ENCODE measurements at regions not wholly inside any gene's neighbourhood (a gene's known extent, or its start where the extent isn't known, plus 50 kb on each side); places are given as distances from the start of the nearest gene placed in this dataset.

- no peak for DNase-seq
- H3K4me3 ChIP-seq (ENCODE audit: low read depth in 1 of 3, low read length in 3 of 3), result no peak overlapping the region
- no peak overlapping the region for H3K27ac ChIP-seq (ENCODE audit: low read depth in 1 of 3, low read length in 2 of 3)
- no peaks in the 10 kb centered on the region for H3K9me3 ChIP-seq (ENCODE audit: control insufficient read depth in 2 of 2, insufficient read depth in 1 of 2, low read depth in 1 of 2, low read length in 1 of 2)
- no peaks in the 10 kb centered on the region for H3K36me3 ChIP-seq (ENCODE audit: control insufficient read depth in 3 of 3, insufficient read depth in 2 of 3, low read depth in 1 of 3, low read length in 3 of 3)
- H3K27me3 ChIP-seq (ENCODE audit: control insufficient read depth in 3 of 3, insufficient read depth in 3 of 3, low read length in 3 of 3), result no peaks in the 10 kb centered on the region
- H3K4me1 ChIP-seq (ENCODE audit: control insufficient read depth in 3 of 3, insufficient read depth in 2 of 3, low read depth in 1 of 3, low read length in 2 of 3), result no peaks in the 10 kb centered on the region
- 54 to 59% (median 58%) methylated on average over 3 of the region's 3 CpGs for WGBS, 3 donors
- FAIRE-seq, result no peak
These were observed 431.7 kb upstream of the CTNND2 start for GRCh38 chr5:12335938-12336337.

GRCh38 chr5:12332480-12332879, 428.2 kb upstream of the CTNND2 start:
- Histone ChIP-seq H3K36me3 (ENCODE audit: control insufficient read depth in 3 of 3, insufficient read depth in 2 of 3, low read depth in 1 of 3, low read length in 3 of 3) (no peaks in the 10 kb centered on the region), H3K27ac (ENCODE audit: low read depth in 1 of 3, low read length in 2 of 3) (no peak overlapping the region), H3K4me1 (ENCODE audit: control insufficient read depth in 3 of 3, insufficient read depth in 2 of 3, low read depth in 1 of 3, low read length in 2 of 3) (no peaks in the 10 kb centered on the region), H3K4me3 (ENCODE audit: low read depth in 1 of 3, low read length in 3 of 3) (no peak overlapping the region), H3K27me3 (ENCODE audit: control insufficient read depth in 3 of 3, insufficient read depth in 3 of 3, low read length in 3 of 3) (no peaks in the 10 kb centered on the region), H3K9me3 (ENCODE audit: control insufficient read depth in 2 of 2, insufficient read depth in 1 of 2, low read depth in 1 of 2, low read length in 1 of 2) (no peaks in the 10 kb centered on the region)
- DNase-seq, result no peak
- FAIRE-seq, result no peak
- 34 to 52% (median 49%) methylated on average over 3 of the region's 3 CpGs for WGBS, 3 donors

- Histone ChIP-seq H3K36me3 (ENCODE audit: control insufficient read depth in 3 of 3, insufficient read depth in 2 of 3, low read depth in 1 of 3, low read length in 3 of 3) (no peaks in the 10 kb centered on the region), H3K27ac (ENCODE audit: low read depth in 1 of 3, low read length in 2 of 3) (no peak overlapping the region), H3K4me1 (ENCODE audit: control insufficient read depth in 3 of 3, insufficient read depth in 2 of 3, low read depth in 1 of 3, low read length in 2 of 3) (no peaks in the 10 kb centered on the region), H3K27me3 (ENCODE audit: control insufficient read depth in 3 of 3, insufficient read depth in 3 of 3, low read length in 3 of 3) (no peaks in the 10 kb centered on the region), H3K4me3 (ENCODE audit: low read depth in 1 of 3, low read length in 3 of 3) (no peak overlapping the region), H3K9me3 (ENCODE audit: control insufficient read depth in 2 of 2, insufficient read depth in 1 of 2, low read depth in 1 of 2, low read length in 1 of 2) (no peaks in the 10 kb centered on the region)
- DNase-seq (no peak), FAIRE-seq (no peak)
- 71 to 74% (median 72%) methylated on average over 9 of the region's 9 CpGs for WGBS, 3 donors
These were observed 426.8 kb upstream of the CTNND2 start for GRCh38 chr5:12330993-12331588.

- Histone ChIP-seq H3K27me3 (ENCODE audit: control insufficient read depth in 3 of 3, insufficient read depth in 3 of 3, low read length in 3 of 3) (no peaks in the 10 kb centered on the region), H3K36me3 (ENCODE audit: control insufficient read depth in 3 of 3, insufficient read depth in 2 of 3, low read depth in 1 of 3, low read length in 3 of 3) (no peaks in the 10 kb centered on the region), H3K4me1 (ENCODE audit: control insufficient read depth in 3 of 3, insufficient read depth in 2 of 3, low read depth in 1 of 3, low read length in 2 of 3) (no peaks in the 10 kb centered on the region), H3K9me3 (ENCODE audit: control insufficient read depth in 2 of 2, insufficient read depth in 1 of 2, low read depth in 1 of 2, low read length in 1 of 2) (no peaks in the 10 kb centered on the region), H3K4me3 (ENCODE audit: low read depth in 1 of 3, low read length in 3 of 3) (no peak overlapping the region), H3K27ac (ENCODE audit: low read depth in 1 of 3, low read length in 2 of 3) (no peak overlapping the region)
- FAIRE-seq, result no peak
- WGBS, 3 donors, result 65 to 69% (median 68%) methylated on average over 4 of the region's 4 CpGs
- no peak for DNase-seq
These were observed 426.1 kb upstream of the CTNND2 start for GRCh38 chr5:12330381-12330780.

- no peaks in the 10 kb centered on the region for H3K36me3 ChIP-seq (ENCODE audit: control insufficient read depth in 3 of 3, insufficient read depth in 2 of 3, low read depth in 1 of 3, low read length in 3 of 3)
- no peaks in the 10 kb centered on the region for H3K4me1 ChIP-seq (ENCODE audit: control insufficient read depth in 3 of 3, insufficient read depth in 2 of 3, low read depth in 1 of 3, low read length in 2 of 3)
- no peaks in the 10 kb centered on the region for H3K27me3 ChIP-seq (ENCODE audit: control insufficient read depth in 3 of 3, insufficient read depth in 3 of 3, low read length in 3 of 3)
- no peak overlapping the region for H3K27ac ChIP-seq (ENCODE audit: low read depth in 1 of 3, low read length in 2 of 3)
- FAIRE-seq (no peak), DNase-seq (no peak)
- H3K9me3 ChIP-seq (ENCODE audit: control insufficient read depth in 2 of 2, insufficient read depth in 1 of 2, low read depth in 1 of 2, low read length in 1 of 2), result no peaks in the 10 kb centered on the region
- 38 to 50% (median 46%) methylated on average over 7 of the region's 7 CpGs for WGBS, 3 donors
- H3K4me3 ChIP-seq (ENCODE audit: low read depth in 1 of 3, low read length in 3 of 3), result no peak overlapping the region
These were observed 419.5 kb upstream of the CTNND2 start for GRCh38 chr5:12323637-12324229.

GRCh38 chr5:12322042-12322441, 417.8 kb upstream of the CTNND2 start:
- WGBS, 3 donors, result 49 to 71% (median 54%) methylated on average over 1 of the region's 1 CpG
- no peaks in the 10 kb centered on the region for H3K36me3 ChIP-seq (ENCODE audit: control insufficient read depth in 3 of 3, insufficient read depth in 2 of 3, low read depth in 1 of 3, low read length in 3 of 3)
- no peaks in the 10 kb centered on the region for H3K27me3 ChIP-seq (ENCODE audit: control insufficient read depth in 3 of 3, insufficient read depth in 3 of 3, low read length in 3 of 3)
- no peak overlapping the region for H3K27ac ChIP-seq (ENCODE audit: low read depth in 1 of 3, low read length in 2 of 3)
- DNase-seq (no peak), FAIRE-seq (no peak)
- no peaks in the 10 kb centered on the region for H3K4me1 ChIP-seq (ENCODE audit: control insufficient read depth in 3 of 3, insufficient read depth in 2 of 3, low read depth in 1 of 3, low read length in 2 of 3)
- no peak overlapping the region for H3K4me3 ChIP-seq (ENCODE audit: low read depth in 1 of 3, low read length in 3 of 3)
- H3K9me3 ChIP-seq (ENCODE audit: control insufficient read depth in 2 of 2, insufficient read depth in 1 of 2, low read depth in 1 of 2, low read length in 1 of 2), result no peaks in the 10 kb centered on the region

GRCh38 chr5:12320331-12320730, 416.1 kb upstream of the CTNND2 start:
- Histone ChIP-seq H3K9me3 (ENCODE audit: control insufficient read depth in 2 of 2, insufficient read depth in 1 of 2, low read depth in 1 of 2, low read length in 1 of 2) (no peaks in the 10 kb centered on the region), H3K4me3 (ENCODE audit: low read depth in 1 of 3, low read length in 3 of 3) (no peak overlapping the region), H3K27me3 (ENCODE audit: control insufficient read depth in 3 of 3, insufficient read depth in 3 of 3, low read length in 3 of 3) (no peaks in the 10 kb centered on the region), H3K27ac (ENCODE audit: low read depth in 1 of 3, low read length in 2 of 3) (no peak overlapping the region), H3K4me1 (ENCODE audit: control insufficient read depth in 3 of 3, insufficient read depth in 2 of 3, low read depth in 1 of 3, low read length in 2 of 3) (no peaks in the 10 kb centered on the region), H3K36me3 (ENCODE audit: control insufficient read depth in 3 of 3, insufficient read depth in 2 of 3, low read depth in 1 of 3, low read length in 3 of 3) (no peaks in the 10 kb centered on the region)
- 53 to 69% (median 65%) methylated on average over 3 of the region's 3 CpGs for WGBS, 3 donors
- FAIRE-seq, result no peak
- DNase-seq, result no peak

- Histone ChIP-seq H3K4me1 (ENCODE audit: control insufficient read depth in 3 of 3, insufficient read depth in 2 of 3, low read depth in 1 of 3, low read length in 2 of 3) (no peaks in the 10 kb centered on the region), H3K4me3 (ENCODE audit: low read depth in 1 of 3, low read length in 3 of 3) (no peak overlapping the region), H3K36me3 (ENCODE audit: control insufficient read depth in 3 of 3, insufficient read depth in 2 of 3, low read depth in 1 of 3, low read length in 3 of 3) (no peaks in the 10 kb centered on the region), H3K27me3 (ENCODE audit: control insufficient read depth in 3 of 3, insufficient read depth in 3 of 3, low read length in 3 of 3) (no peaks in the 10 kb centered on the region), H3K27ac (ENCODE audit: low read depth in 1 of 3, low read length in 2 of 3) (no peak overlapping the region), H3K9me3 (ENCODE audit: control insufficient read depth in 2 of 2, insufficient read depth in 1 of 2, low read depth in 1 of 2, low read length in 1 of 2) (no peaks in the 10 kb centered on the region)
- DNase-seq (no peak), FAIRE-seq (no peak)
- WGBS, 3 donors, result 19 to 50% (median 41%) methylated on average over 1 of the region's 1 CpG
These were observed 412.6 kb upstream of the CTNND2 start for GRCh38 chr5:12316812-12317211.

GRCh38 chr5:12315461-12315860, 411.2 kb upstream of the CTNND2 start:
- WGBS, 3 donors, result 42 to 54% (median 44%) methylated on average over 1 of the region's 1 CpG
- Histone ChIP-seq H3K4me3 (ENCODE audit: low read depth in 1 of 3, low read length in 3 of 3) (no peak overlapping the region), H3K36me3 (ENCODE audit: control insufficient read depth in 3 of 3, insufficient read depth in 2 of 3, low read depth in 1 of 3, low read length in 3 of 3) (no peaks in the 10 kb centered on the region), H3K4me1 (ENCODE audit: control insufficient read depth in 3 of 3, insufficient read depth in 2 of 3, low read depth in 1 of 3, low read length in 2 of 3) (no peaks in the 10 kb centered on the region), H3K27ac (ENCODE audit: low read depth in 1 of 3, low read length in 2 of 3) (no peak overlapping the region), H3K27me3 (ENCODE audit: control insufficient read depth in 3 of 3, insufficient read depth in 3 of 3, low read length in 3 of 3) (no peaks in the 10 kb centered on the region), H3K9me3 (ENCODE audit: control insufficient read depth in 2 of 2, insufficient read depth in 1 of 2, low read depth in 1 of 2, low read length in 1 of 2) (no peaks in the 10 kb centered on the region)
- FAIRE-seq (no peak), DNase-seq (no peak)

All from small intestine (tissue), 7 donors.